Epithelial cell of proximal tubule (primary cell): ENCODE measurements at regions not wholly inside any gene's neighbourhood (a gene's known extent, or its start where the extent isn't known, plus 50 kb on each side); places are given as distances from the start of the nearest gene placed in this dataset.

Experiments
- DNase-seq: peaks from one replicate; pipeline ENCODE4 v3.0.0-alpha.2; 2011; ENCODE audit warnings: low read depth
- H3K4me3 ChIP-seq: 2 replicates; pipeline ENCODE4 v1.5.1; 2011; ENCODE audit warnings: low read depth, mild to moderate bottlenecking, low read length
- CTCF ChIP-seq: conservative IDR thresholded peaks from 2 replicates; pipeline ENCODE4 v1.5.1; 2012; ENCODE audit warnings: low read depth, mild to moderate bottlenecking, low read length

- no peak for TF ChIP-seq CTCF
- DNase-seq: no peak
- H3K4me3 ChIP-seq: no peak overlapping the region
These were observed 136.0 kb downstream of the GDAP2 start for GRCh38 chr1:117793413-117793812.

- DNase-seq: no peak
- no peak for TF ChIP-seq CTCF
- no peak overlapping the region for H3K4me3 ChIP-seq
These were observed 135.3 kb downstream of the GDAP2 start for GRCh38 chr1:117794073-117794472.

- H3K4me3 ChIP-seq: no peak overlapping the region
- TF ChIP-seq CTCF: no peak
- no peak for DNase-seq
These were observed 134.2 kb downstream of the GDAP2 start for GRCh38 chr1:117795190-117795589.

- DNase-seq: no peak
- TF ChIP-seq CTCF: no peak
- H3K4me3 ChIP-seq: no peak overlapping the region
These were observed 133.6 kb downstream of the GDAP2 start for GRCh38 chr1:117795792-117796191.

- no peak for DNase-seq
- TF ChIP-seq CTCF: no peak
- H3K4me3 ChIP-seq: no peak overlapping the region
These were observed 133.2 kb downstream of the GDAP2 start for GRCh38 chr1:117796226-117796625.

- no peak for DNase-seq
- TF ChIP-seq CTCF: no peak
- H3K4me3 ChIP-seq: no peak overlapping the region
These were observed 130.9 kb downstream of the GDAP2 start for GRCh38 chr1:117798550-117798949.

- DNase-seq: no peak
- no peak overlapping the region for H3K4me3 ChIP-seq
- TF ChIP-seq CTCF: no peak
These were observed 126.7 kb downstream of the GDAP2 start for GRCh38 chr1:117802531-117803257.
